ENCODE measurements at regions not wholly inside any gene's neighbourhood (a gene's known extent, or its start where the extent isn't known, plus 50 kb on each side); places are given as distances from the start of the nearest gene placed in this dataset.

- Histone ChIP-seq H3K36me3 (ENCODE audit: low read depth) (no peaks in the 10 kb centered on the region), H3F3A (ENCODE audit: insufficient read depth, low read depth) (no peaks in the 10 kb centered on the region), H3K4me1 (replicated peaks; ENCODE audit: insufficient read depth) (no peaks in the 10 kb centered on the region), H3K9me2 (ENCODE audit: insufficient read depth) (no peaks in the 10 kb centered on the region), H3K9me3 (ENCODE audit: insufficient read depth, low read depth) (no peaks in the 10 kb centered on the region), H3K4me3 (no peak overlapping the region), H3K79me2 (ENCODE audit: low read depth) (no peaks in the 10 kb centered on the region), H4K20me1 (ENCODE audit: insufficient read depth) (no peaks in the 10 kb centered on the region; the same call in 1 of the 2 replicates), H2AFZ (no peak overlapping the region), H3K4me2 (no peak overlapping the region), H3K27ac (no peak overlapping the region), H3K27me3 (ENCODE audit: insufficient read depth, low read depth) (peaks cover 97% of the 10 kb centered on the region)
- CTCF ChIA-PET, result no interaction called here
- no TSS peak for BruUV-seq (replicated peaks)
- intact Hi-C loops (cut with micrococcal nuclease; ENCODE audit: unreplicated experiment), result loop anchor here (2.0 to 10.0 kb wide), 5 partner anchors 39 to 1195 kb away; partner anchors contain the start of gene EXOC3
- no peak for DNase-seq
- POLR2A ChIA-PET (ENCODE audit: unreplicated experiment), result no interaction called here
- TF ChIP-seq, protein P1, sequence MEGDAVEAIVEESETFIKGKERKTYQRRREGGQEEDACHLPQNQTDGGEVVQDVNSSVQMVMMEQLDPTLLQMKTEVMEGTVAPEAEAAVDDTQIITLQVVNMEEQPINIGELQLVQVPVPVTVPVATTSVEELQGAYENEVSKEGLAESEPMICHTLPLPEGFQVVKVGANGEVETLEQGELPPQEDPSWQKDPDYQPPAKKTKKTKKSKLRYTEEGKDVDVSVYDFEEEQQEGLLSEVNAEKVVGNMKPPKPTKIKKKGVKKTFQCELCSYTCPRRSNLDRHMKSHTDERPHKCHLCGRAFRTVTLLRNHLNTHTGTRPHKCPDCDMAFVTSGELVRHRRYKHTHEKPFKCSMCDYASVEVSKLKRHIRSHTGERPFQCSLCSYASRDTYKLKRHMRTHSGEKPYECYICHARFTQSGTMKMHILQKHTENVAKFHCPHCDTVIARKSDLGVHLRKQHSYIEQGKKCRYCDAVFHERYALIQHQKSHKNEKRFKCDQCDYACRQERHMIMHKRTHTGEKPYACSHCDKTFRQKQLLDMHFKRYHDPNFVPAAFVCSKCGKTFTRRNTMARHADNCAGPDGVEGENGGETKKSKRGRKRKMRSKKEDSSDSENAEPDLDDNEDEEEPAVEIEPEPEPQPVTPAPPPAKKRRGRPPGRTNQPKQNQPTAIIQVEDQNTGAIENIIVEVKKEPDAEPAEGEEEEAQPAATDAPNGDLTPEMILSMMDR (conservative IDR thresholded peaks at IDR 0.05), result no peak
- no peak for TF ChIP-seq EZH2 (IDR thresholded peaks at IDR 0.05; ENCODE audit: low read depth)
Observed at GRCh38 chr5:1639757-1640156, 116.0 kb upstream of the LPCAT1 start.

DNA sequence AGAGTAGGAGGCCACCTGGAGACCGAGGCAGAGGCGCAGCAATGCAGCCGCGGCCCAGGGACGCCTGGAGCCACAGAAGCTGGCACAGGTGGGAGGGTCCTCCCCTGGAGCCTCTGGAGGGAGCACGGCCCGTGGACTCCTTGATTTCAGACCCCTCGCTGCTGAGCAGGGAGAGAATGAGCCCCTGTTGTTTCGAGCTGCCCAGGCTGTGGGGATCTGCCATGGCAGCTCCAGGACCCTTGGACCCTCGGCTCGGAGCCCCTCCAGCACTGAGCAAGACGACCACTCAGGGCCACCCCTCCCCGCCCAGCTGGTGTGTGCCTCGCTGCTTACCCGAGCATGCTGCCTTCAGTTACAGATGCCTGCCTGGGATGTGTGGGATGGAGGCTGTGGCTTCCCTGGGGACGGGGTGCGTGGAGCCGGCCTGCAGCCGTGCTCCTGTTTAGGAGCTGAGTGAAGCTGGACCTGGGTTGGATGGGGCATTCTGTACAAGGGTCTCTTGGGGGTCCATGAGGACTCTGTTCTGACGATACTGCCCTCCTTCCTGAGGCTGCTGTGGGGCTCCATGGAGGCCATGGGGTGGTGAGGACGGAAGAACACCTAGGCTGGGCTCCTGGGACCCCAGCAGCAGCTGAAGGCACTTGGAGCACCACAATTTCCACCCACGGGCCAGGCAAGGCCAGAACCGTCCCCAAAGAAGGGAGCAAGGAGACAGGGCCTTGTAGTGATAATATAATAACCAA, 115.1 kb upstream of the LPCAT1 start:
- no peak overlapping the region for H3K4me2 ChIP-seq
- no peaks in the 10 kb centered on the region for H3K9me3 ChIP-seq (ENCODE audit: insufficient read depth, low read depth)
- H3K36me3 ChIP-seq (ENCODE audit: low read depth), result no peaks in the 10 kb centered on the region
- no peaks in the 10 kb centered on the region for H3K4me1 ChIP-seq (replicated peaks; ENCODE audit: insufficient read depth)
- no peaks in the 10 kb centered on the region for H3K79me2 ChIP-seq (ENCODE audit: low read depth)
- intact Hi-C loops (cut with micrococcal nuclease; ENCODE audit: unreplicated experiment), result no loop called here
- ChIA-PET CTCF (no interaction called here), POLR2A (ENCODE audit: unreplicated experiment) (no interaction called here)
- DNase-seq, result no peak
- H3F3A ChIP-seq (ENCODE audit: insufficient read depth, low read depth), result no peaks in the 10 kb centered on the region
- H3K9me2 ChIP-seq (ENCODE audit: insufficient read depth), result no peaks in the 10 kb centered on the region
- H3K27me3 ChIP-seq (ENCODE audit: insufficient read depth, low read depth), result peaks cover 100% of the 10 kb centered on the region
- no peaks in the 10 kb centered on the region; the same call in 1 of the 2 replicates for H4K20me1 ChIP-seq (ENCODE audit: insufficient read depth)
- BruUV-seq (replicated peaks), result no TSS peak
- no peak overlapping the region for H3K4me3 ChIP-seq
- no peak overlapping the region for H3K27ac ChIP-seq
- TF ChIP-seq, protein P1 (conservative IDR thresholded peaks at IDR 0.05), result no peak
- TF ChIP-seq EZH2 (IDR thresholded peaks at IDR 0.05; ENCODE audit: low read depth), result no peak
- no peak overlapping the region for H2AFZ ChIP-seq

DNA sequence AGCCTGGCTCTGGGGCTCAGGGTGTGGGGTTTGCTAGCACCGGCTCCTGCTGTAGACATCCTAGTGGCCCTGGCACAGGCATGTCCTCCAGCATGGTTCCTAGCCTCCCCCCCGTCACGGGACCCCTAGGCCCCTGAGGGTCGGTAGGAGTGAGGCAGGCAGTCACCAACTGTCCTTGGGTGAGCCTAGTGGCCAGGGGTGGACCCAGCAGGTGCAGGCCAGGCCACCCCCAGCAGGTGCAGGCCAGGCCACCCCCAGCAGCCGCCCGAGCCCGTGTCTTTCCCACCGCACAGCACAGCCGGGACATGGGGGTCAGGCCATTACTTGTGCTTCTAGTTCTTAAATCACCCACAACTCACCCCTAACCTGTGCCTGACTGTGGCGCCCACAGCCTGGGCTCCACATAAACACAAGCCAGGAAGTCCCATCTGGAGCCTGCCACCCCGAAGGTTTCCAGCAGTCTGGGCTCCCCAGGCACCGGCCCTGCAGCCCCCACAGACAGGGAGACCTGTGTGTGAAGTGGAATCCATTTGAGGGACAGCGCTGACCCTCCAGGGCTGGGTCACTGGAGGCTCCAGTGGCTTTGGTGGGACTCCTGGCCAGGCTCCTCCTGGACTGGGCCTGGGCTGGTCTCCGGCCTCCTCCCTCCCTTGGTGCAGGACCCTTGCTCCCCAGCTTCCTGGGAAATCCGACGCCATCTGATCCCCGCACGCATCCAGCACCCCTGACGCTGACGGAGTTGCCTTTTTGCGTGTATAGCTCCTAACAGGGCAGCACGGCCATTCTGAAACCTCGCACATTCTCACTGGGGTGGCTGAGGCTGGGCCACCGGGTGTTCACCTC, 114.1 kb upstream of the LPCAT1 start:
- H3K9me3 ChIP-seq (ENCODE audit: insufficient read depth, low read depth), result no peaks in the 10 kb centered on the region
- DNase-seq, result no peak
- ChIA-PET CTCF (no interaction called here), POLR2A (ENCODE audit: unreplicated experiment) (no interaction called here)
- no peak for TF ChIP-seq EZH2 (IDR thresholded peaks at IDR 0.05; ENCODE audit: low read depth)
- TF ChIP-seq, protein P1 (conservative IDR thresholded peaks at IDR 0.05), result no peak
- no peak overlapping the region for H3K4me3 ChIP-seq
- H3K79me2 ChIP-seq (ENCODE audit: low read depth), result no peaks in the 10 kb centered on the region
- H3K36me3 ChIP-seq (ENCODE audit: low read depth), result no peaks in the 10 kb centered on the region
- intact Hi-C loops (cut with micrococcal nuclease; ENCODE audit: unreplicated experiment), result no loop called here
- H4K20me1 ChIP-seq (ENCODE audit: insufficient read depth), result no peaks in the 10 kb centered on the region; the same call in 1 of the 2 replicates
- BruUV-seq (replicated peaks), result no TSS peak
- no peak overlapping the region for H3K4me2 ChIP-seq
- no peak overlapping the region for H2AFZ ChIP-seq
- peaks cover 92% of the 10 kb centered on the region for H3K27me3 ChIP-seq (ENCODE audit: insufficient read depth, low read depth)
- H3K9me2 ChIP-seq (ENCODE audit: insufficient read depth), result no peaks in the 10 kb centered on the region
- H3K27ac ChIP-seq, result no peak overlapping the region
- H3F3A ChIP-seq (ENCODE audit: insufficient read depth, low read depth), result no peaks in the 10 kb centered on the region
- no peaks in the 10 kb centered on the region for H3K4me1 ChIP-seq (replicated peaks; ENCODE audit: insufficient read depth)

All from PC-9 (cell line).